Hindlimb muscle (tissue), 1 donor: ENCODE measurements at regions not wholly inside any gene's neighbourhood (a gene's known extent, or its start where the extent isn't known, plus 50 kb on each side); places are given as distances from the start of the nearest gene placed in this dataset.

Experiments
- DNase-seq: peaks from one replicate; pipeline ENCODE4 v3.0.0-alpha.2; 2013

DNA sequence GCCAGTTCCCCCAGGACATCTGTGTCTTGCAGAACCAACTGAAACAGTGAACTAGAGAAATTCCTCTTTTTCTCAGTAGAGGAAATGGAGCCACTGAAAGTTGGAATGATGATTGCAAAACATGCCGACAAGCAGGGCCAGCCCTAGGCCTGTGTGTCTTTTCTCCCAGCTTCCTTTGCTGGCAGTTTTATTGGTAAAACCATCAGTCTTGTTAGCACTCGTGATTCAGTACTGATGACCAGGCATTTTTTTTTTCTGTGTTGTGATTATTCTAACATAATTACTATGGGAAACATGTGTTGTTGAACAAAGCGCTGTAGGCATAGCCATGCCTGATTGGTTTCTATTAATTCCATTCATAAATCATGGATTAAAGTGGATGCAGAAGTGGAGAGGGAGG is 620.7 kb downstream of the AACS start:
- DNase-seq = no peak

DNA sequence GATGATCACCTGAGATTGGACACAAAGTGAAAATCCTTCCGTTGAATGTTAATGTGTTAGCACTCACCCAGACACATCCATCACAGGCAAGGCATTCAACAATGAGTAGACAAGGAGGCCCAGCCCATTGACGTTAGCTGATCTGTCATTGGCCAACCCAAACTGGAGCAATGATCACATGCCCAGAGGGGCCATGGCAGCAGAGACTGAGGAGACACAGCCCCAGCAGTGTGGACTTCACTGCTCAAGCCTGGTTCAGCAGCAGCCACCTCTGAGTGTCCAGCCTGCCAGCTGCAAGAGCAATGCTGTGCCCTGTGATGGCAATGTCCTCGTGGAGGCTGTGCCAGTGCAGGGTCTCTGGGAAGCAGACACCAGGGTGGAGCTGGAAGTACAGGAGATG is 622.2 kb downstream of the AACS start:
- DNase-seq = no peak

- no peak for DNase-seq
These were observed 622.6 kb downstream of the AACS start for GRCh38 chr12:125687820-125688219.

- DNase-seq = no peak
These were observed 623.0 kb downstream of the AACS start for GRCh38 chr12:125688223-125688622.

DNA sequence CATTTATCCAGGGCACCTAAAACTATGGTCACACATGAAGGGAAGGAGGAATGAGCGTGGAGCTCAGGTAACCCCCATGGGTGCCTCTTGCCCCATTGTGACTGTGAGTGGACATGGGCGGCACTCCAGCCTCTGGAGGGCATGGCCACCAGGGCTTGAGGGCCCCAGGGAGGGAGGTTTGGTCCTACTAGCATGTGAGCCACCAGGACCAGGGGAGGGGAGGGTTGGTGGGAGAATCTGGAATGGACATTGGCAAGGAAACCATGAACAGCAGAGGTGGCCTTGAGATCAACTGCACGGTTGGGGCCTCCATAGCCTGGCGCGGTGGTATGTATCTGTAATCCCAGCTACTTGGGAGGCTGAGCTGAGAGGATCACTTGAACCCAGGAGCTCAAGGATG is 623.6 kb downstream of the AACS start:
- DNase-seq = no peak

DNA sequence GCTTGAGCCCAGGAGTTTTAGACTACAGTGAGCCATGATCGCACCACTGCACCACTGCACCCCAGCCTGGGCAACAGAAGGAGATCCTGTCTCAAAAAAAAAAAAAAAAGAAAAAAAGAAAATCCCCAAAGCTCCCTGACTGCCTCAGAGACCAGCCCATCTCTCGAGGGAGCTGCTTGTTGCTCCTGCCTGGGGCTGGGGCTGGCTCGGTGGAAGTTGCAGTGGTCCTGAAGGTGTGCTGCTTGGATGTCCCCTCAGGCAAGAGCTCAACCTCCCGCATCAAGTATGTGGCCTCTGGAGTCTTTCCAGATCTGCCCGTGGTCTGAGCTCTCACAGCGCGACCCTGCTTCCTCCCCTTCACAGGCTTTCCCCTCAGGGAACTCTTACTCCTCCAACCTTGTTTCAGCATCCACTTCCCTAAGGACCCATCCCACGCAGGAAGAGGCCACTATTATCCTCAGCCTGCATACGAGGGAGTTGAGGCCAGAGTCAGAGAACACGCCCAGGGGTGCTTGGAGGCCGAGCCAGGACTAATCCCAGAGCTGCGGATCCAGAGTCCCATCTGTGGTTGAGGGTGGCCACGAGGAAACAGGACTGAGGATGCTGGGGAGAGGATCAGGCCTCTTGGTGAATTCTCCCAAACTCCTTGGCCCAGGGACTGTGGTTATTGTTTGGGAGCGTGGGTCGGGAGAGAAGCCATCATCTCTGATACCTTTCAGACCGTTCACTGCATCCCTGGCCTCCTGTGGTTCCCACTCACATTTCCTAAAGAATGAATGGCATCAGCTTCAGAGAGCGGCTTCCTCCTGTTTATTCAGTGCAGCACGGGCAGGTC is 624.6 kb downstream of the AACS start:
- no peak for DNase-seq

DNA sequence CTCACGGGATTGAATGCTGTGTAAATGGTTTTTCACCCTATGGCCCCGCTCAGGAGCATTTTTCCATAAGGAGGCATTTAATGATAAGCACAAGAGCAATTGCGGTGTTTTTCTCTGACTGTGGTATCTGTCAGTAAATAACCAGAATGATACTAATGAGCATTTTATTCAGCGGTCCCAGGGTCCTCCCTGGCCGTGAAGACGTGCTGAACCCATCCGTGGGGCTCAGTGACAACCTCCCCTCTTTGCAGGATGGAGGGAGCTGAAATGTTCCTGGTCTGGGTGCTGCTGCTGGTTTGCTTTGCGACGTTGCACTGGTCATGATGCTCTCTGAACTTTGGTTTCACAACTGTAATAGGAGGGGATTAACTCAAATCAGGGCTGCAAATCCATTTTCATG is 625.6 kb downstream of the AACS start:
- no peak for DNase-seq

GRCh38 chr12:125696054-125696453 is 630.8 kb downstream of the AACS start:
- DNase-seq = no peak

DNA sequence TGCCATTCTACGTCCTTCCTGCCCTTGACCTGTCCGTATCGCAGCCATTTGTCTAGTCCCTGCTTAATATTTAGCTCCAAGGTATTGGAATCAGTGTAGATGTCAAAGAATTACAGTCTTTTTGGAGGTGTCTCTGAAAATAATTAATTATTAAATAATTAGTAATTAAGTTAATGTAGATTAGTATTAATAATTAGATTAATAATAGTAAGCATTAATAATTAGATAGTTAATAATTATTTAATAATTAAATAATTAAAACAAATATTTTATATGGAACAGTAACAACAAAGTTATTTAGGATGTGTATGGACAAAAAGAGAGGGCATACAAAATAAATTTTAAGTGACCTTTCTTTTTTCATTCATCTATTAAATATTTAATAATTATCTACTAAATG is 639.6 kb downstream of the AACS start:
- no peak for DNase-seq

DNA sequence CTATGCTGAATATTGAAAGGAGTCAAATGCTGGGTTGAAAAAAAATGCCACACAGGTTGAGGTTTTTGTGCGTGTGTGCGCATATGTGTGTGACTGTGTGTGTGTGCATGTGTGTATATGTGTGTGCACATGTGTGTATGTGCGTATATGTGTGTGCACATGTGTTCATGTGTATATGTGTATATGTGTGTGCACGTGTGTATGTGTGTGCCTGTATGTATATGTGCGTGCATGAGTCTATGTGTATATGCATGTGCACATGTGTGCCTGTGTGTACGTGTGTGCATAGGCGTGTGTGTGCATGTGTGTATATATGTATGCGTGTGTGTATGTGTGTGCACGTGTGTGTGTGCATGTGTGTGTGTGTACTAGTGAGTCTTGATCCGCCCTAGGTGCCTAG is 655.7 kb downstream of the AACS start:
- no peak for DNase-seq

- no peak for DNase-seq
These were observed 668.9 kb downstream of the AACS start for GRCh38 chr12:125734137-125734536.

GRCh38 chr12:125738211-125738610 is 673.0 kb downstream of the AACS start:
- no peak for DNase-seq

- DNase-seq = no peak
These were observed 677.2 kb downstream of the AACS start for GRCh38 chr12:125742413-125742812.

- no peak for DNase-seq
These were observed 679.0 kb downstream of the AACS start for GRCh38 chr12:125744201-125744600.

- no peak for DNase-seq
These were observed 690.3 kb downstream of the AACS start for GRCh38 chr12:125755512-125755911.

GRCh38 chr12:125766091-125766490 is 700.9 kb downstream of the AACS start:
- no peak for DNase-seq

DNA sequence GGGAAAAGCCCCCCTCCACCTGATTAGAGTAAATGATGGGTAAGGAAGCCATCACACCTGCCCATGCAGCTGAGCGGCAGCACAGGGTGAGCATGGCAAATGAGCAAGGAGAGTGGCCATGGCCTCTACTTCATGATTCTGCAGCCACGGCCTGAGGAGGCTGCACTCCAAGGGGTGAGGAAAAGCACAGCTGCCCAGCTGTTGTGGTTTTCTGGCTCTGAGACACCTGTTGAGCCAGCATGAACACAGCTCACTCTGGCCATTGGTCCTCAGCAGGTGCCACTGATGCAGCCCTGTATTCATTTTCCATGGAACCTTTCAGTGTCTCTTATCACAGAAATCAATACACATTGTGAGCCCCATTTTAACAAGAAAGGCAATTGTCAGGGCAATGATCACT is 707.2 kb downstream of the AACS start:
- DNase-seq = no peak

DNA sequence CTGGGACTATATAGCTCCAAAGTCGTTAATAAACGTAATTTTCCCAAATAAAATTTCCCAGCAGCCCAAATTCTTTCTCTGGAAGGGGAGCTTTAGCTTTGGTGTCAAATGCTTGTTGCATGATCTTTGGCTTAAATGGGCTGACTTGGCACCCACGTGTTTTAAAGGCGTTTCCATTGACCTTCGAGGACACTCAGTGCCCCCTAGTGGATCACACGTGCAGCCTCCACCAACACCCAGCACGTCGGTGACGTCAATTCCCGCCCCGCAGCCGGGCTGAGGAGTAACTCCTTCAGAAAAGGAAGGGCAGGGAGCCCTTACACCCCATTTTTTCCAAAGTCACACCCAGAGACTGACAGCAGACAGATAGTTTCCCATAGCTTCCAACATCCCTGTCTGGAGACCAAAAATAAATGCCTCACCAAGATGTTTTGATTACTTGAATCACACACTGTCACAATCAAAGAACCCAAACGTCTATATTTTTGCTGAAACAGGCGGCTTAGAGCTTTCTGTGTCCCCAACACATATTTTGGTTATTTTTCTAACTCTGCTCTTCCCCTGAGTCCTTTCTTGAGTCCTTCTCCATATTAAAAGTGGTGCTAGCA is 707.9 kb downstream of the AACS start:
- no peak for DNase-seq

DNA sequence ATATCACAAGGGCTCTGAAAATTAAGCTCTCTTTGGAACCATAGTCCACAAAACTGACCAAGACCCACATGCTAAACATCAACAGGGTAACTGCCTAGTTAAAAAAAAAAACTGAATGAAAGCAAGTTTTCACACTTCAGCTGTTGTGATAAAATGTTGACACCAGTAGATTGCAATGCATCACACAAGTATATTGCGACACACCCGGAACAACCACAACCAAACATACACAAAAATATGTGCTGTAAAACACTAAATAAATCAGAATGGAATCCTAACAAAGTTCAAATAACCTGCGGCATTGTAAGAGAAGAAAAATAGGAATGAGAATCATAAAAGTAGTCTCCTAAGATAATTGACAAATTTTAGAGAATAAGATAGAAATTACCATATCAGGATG is 710.3 kb downstream of the AACS start:
- no peak for DNase-seq

GRCh38 chr12:125776212-125776611 is 711.0 kb downstream of the AACS start:
- no peak for DNase-seq

DNA sequence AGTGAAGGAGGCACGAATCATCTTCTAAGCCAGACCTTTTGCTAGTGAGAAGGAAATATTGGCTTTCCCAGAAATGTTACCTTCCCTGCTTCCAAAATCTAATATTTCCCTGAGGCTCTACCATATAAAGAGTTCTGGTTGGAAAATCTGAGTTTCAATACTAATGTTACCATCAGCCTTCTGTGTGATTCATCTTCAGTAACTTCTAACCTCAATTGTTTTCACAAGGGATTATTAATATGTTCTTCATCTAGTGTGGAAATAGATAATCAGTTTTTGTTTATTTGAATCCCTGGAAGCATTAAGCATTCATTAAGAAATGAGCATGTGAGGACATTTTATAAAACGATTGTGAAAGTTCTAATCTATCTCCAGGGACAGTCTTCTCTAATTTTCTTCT is 720.9 kb downstream of the AACS start:
- DNase-seq = no peak

DNA sequence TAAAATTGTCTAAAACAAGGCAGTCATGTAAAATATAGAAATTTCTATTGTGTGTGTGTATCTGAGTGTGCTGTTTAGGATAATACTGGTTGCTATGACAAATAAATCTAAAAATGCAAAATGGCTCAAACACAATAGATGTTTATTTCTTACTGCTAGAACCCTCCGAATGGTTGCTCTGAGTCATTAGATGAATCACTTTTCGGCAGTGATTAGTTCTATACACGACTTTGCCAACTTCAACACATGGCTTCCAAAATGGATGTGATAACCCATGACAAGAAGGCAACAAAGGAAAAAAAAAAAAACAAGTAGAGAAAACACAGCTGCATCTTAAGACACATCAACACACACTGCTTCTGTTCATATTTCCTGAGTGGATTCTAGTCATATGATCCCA is 729.2 kb downstream of the AACS start:
- DNase-seq = no peak

- DNase-seq = no peak
These were observed 732.4 kb downstream of the AACS start for GRCh38 chr12:125797421-125798175.

DNA sequence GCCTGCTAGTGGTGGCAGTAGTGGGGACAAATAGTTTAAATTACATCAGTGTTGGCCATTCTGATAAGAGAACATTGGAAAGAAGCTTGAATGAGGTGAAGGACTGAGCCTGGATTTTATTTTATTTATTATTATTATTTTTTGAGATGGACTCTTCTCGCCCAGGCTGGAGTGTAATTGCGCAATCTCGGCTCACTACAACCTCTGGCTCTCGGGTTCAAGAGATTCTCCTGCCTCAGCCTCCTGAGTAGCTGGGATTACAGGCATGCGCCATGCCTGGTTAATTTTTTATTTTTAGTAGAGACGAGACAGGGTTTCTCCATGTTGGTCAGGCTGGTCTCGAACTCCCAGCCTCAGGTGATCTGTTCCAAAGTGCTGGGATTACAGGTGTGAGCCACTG is 739.4 kb downstream of the AACS start:
- DNase-seq = no peak
